ENCODE measurements at regions not wholly inside any gene's neighbourhood (a gene's known extent, or its start where the extent isn't known, plus 50 kb on each side); places are given as distances from the start of the nearest gene placed in this dataset.

- WGBS, 2 experiments (ENCODE audit: extremely low coverage in 2 of 2, insufficient read length in 1 of 2), result 0% methylated on average over 1 of the region's 12 CpGs; no CpG with 5 or more reads in 1 of the 2 experiments
- Histone ChIP-seq H4K5ac (ENCODE audit: low read depth, low read length) (no peak overlapping the region), H3K56ac (ENCODE audit: extremely low read depth, insufficient read depth, low read length) (no peak overlapping the region), H3K14ac (replicated peaks; ENCODE audit: low read depth, low read length) (no peak overlapping the region; the same call in 1 of the 2 replicates), H3K23ac (ENCODE audit: low read depth, low read length) (no peak overlapping the region; the same call in 1 of the 2 replicates), H4K91ac (ENCODE audit: insufficient read depth, low read depth, low read length) (peak overlapping the region; percentile 42), H2BK15ac (ENCODE audit: low read depth, low read length) (no peak overlapping the region), H2AK9ac (replicated peaks; ENCODE audit: low read depth, low read length, poor library complexity) (no peak overlapping the region), H3K18ac (ENCODE audit: low read depth, low read length) (no peak overlapping the region; the same call in 1 of the 2 replicates), H3K27me3 (ENCODE audit: control insufficient read depth, insufficient read depth, low read length) (no peaks in the 10 kb centered on the region; the same call in 1 of the 2 replicates), H3K4me3 (ENCODE audit: insufficient read depth, low read depth, low read length) (no peak overlapping the region), H3K9me3 (ENCODE audit: control insufficient read depth, insufficient read depth, low read length) (no peaks in the 10 kb centered on the region), H3K4me2 (ENCODE audit: low read depth, low read length) (no peak overlapping the region), H2BK120ac (ENCODE audit: low read depth, low read length) (no peak overlapping the region), H3K79me1 (ENCODE audit: low read depth in 1 of 2, low read length in 2 of 2) (no peaks in the 10 kb centered on the region), H2BK20ac (ENCODE audit: low read depth, low read length) (no peak overlapping the region), H2AK5ac (ENCODE audit: low read depth, low read length) (no peak overlapping the region; the same call in 1 of the 2 replicates), H4K20me1 (ENCODE audit: insufficient read depth, low read length) (no peaks in the 10 kb centered on the region), H3K4me1 (ENCODE audit: control insufficient read depth, insufficient read depth, low read length) (peaks cover 6% of the 10 kb centered on the region), H3K9me1 (ENCODE audit: insufficient read depth, low read length) (no peaks in the 10 kb centered on the region; the same call in 1 of the 2 replicates), H3K27ac (ENCODE audit: insufficient read depth, low read length) (no peak overlapping the region), H2BK5ac (ENCODE audit: low read depth, low read length, poor library complexity, severe bottlenecking) (no peak overlapping the region), H3K36me3 (ENCODE audit: control insufficient read depth, insufficient read depth, low read length) (no peaks in the 10 kb centered on the region), H4K8ac (ENCODE audit: low read depth in 2 of 2, low read length in 2 of 2) (no peak overlapping the region), H3K4ac (ENCODE audit: low read depth, low read length) (no peak overlapping the region), H3K9ac (ENCODE audit: low read depth, low read length) (no peak overlapping the region), H2AFZ (replicated peaks; ENCODE audit: low read length, poor library complexity) (no peak overlapping the region)
- intact Hi-C loops (cut with micrococcal nuclease) (no loop called here), dilution Hi-C loops (cut with HindIII; ENCODE audit: low sequenced_read_pairs, unreplicated experiment) (no loop called here), in situ Hi-C loops (cut with MboI; ENCODE audit: low sequenced_read_pairs) (no loop called here)
- ATAC-seq (ENCODE audit: low read depth), result no peak
- DNase-seq, result no peak
- ChIA-PET CTCF (no interaction called here), POLR2A (ENCODE audit: unreplicated experiment) (no interaction called here)
- TF ChIP-seq MXI1 (IDR thresholded peaks at IDR 0.05; ENCODE audit: borderline replicate concordance, low read depth, low read length), result no peak
- peak; percentile 21; the same call in 1 of the 2 replicates for TF ChIP-seq CEBPB (IDR thresholded peaks at IDR 0.05; ENCODE audit: low read depth, low read length)
- no TSS peak for BruUV-seq (replicated peaks)
Measured at GRCh38 chr6:16973545-16974386, 128.1 kb upstream of the STMND1 start.
